Activated CD4-positive, alpha-beta memory T cell treated with anti-CD3 and anti-CD28 coated beads for 36 hours (primary cell): ENCODE measurements at regions not wholly inside any gene's neighbourhood (a gene's known extent, or its start where the extent isn't known, plus 50 kb on each side); places are given as distances from the start of the nearest gene placed in this dataset.

Experiments
- CTCF ChIA-PET: fragments of 350-600 bp; sonication (Branson Sonifier 250); formaldehyde crosslinking; loops from one replicate; lab custom pipeline; 2021; ENCODE audit warnings: antibody characterized with exemption, inconsistent platforms; lab: Charles Lee
- POLR2A ChIA-PET: fragments of 350-600 bp; sonication (Branson Sonifier 250); formaldehyde crosslinking; loops from one replicate; lab custom pipeline; 2021; ENCODE audit warnings: antibody characterized with exemption; lab: Charles Lee
- DNase-seq: peaks from one replicate; pipeline ENCODE4 v3.0.0-alpha.2; 2020
- H3K27ac Mint-ChIP-seq: one replicate; pipeline ENCODE4 v1.8.0; 2021; ENCODE audit warnings: mixed read lengths
- H3K27me3 Mint-ChIP-seq: one replicate; pipeline ENCODE4 v1.8.0; 2021; ENCODE audit warnings: mixed read lengths
- H3K36me3 Mint-ChIP-seq: one replicate; pipeline ENCODE4 v1.8.0; 2021; ENCODE audit warnings: mixed read lengths
- H3K4me1 Mint-ChIP-seq: one replicate; pipeline ENCODE4 v1.8.0; 2021; ENCODE audit warnings: low read depth, mixed read lengths
- H3K4me3 Mint-ChIP-seq: one replicate; pipeline ENCODE4 v1.8.0; 2021; ENCODE audit warnings: mild to moderate bottlenecking, mixed read lengths
- H3K9me3 Mint-ChIP-seq: one replicate; pipeline ENCODE4 v1.8.0; 2021; ENCODE audit warnings: mixed read lengths
- intact Hi-C: fragments of 100-400 bp; cut with micrococcal nuclease; formaldehyde crosslinking; loops from one replicate; pipeline ENCODE4 v1.15.1; 2023

DNA sequence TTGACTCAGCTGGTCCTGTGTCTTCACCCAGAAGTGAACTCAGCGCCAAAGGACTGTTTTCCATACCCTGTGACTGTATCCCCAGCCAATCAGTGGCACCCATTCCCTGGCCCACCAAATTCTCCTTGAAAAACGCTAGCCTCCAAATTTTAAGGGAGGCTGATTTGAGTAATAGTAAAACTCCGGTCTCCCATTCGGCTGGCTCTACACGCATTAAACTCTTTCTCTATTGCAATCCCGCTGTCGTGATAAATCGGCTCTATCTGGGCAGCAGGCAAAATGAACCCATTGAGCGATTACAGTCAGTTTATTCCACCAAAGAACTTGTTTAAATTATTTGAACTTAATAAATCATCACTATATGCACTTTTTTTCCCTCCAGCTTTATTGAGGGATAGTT lies 55.9 kb upstream of the PPP1R26 start:
- intact Hi-C loops, result no loop called here
- Mint-ChIP-seq H3K27ac (no peak overlapping the region), H3K9me3 (peaks cover 9% of the 10 kb centered on the region), H3K36me3 (peaks cover 2% of the 10 kb centered on the region), H3K4me3 (no peak overlapping the region), H3K4me1 (no peaks in the 10 kb centered on the region), H3K27me3 (peaks cover 23% of the 10 kb centered on the region)
- POLR2A ChIA-PET, result no interaction called here
- CTCF ChIA-PET, result no interaction called here
- DNase-seq, result no peak
